NB4 (cell line): ENCODE measurements at regions not wholly inside any gene's neighbourhood (a gene's known extent, or its start where the extent isn't known, plus 50 kb on each side); places are given as distances from the start of the nearest gene placed in this dataset.

Experiments used
- CTCF ChIP-seq: IDR thresholded peaks from one replicate; pipeline ENCODE4 v1.5.1; 2012; ENCODE audit warnings: low read depth, low read length
- MAX ChIP-seq: IDR thresholded peaks from 2 replicates; pipeline ENCODE4 v1.6.1; 2011; ENCODE audit warnings: low read depth, low read length
- MYC ChIP-seq: IDR thresholded peaks from 2 replicates; pipeline ENCODE4 v1.6.1; 2011; ENCODE audit warnings: low read depth, low read length
- POLR2A ChIP-seq: IDR thresholded peaks from 2 replicates; pipeline ENCODE4 v1.6.1; 2011; ENCODE audit warnings: mild to moderate bottlenecking; ENCODE audit not compliant: insufficient read length; ENCODE audit errors: extremely low read depth

DNA sequence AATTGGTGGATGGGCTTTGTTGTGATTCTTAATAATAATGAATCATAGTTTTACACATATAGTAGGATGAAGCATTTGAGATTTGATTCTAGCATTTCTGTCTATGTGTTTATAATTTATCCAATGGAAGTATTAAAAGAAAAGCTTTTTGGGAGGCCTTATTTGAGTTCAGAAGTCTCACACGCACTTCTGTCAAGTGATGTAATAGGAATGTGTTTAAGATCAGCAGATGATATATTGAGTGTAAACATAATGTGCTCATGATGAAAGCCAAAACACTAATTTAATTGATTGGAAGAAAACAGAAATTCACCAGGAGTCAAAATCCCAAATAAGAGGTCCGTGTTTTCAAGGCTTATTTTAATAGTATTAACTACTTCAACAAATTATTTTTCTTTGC lies 435.6 kb upstream of the HSF2 start:
- TF ChIP-seq CTCF, result no peak
- TF ChIP-seq POLR2A, result no peak
- TF ChIP-seq MYC, result no peak
- no peak for TF ChIP-seq MAX
